ENCODE measurements at regions not wholly inside any gene's neighbourhood (a gene's known extent, or its start where the extent isn't known, plus 50 kb on each side); places are given as distances from the start of the nearest gene placed in this dataset.

DNA sequence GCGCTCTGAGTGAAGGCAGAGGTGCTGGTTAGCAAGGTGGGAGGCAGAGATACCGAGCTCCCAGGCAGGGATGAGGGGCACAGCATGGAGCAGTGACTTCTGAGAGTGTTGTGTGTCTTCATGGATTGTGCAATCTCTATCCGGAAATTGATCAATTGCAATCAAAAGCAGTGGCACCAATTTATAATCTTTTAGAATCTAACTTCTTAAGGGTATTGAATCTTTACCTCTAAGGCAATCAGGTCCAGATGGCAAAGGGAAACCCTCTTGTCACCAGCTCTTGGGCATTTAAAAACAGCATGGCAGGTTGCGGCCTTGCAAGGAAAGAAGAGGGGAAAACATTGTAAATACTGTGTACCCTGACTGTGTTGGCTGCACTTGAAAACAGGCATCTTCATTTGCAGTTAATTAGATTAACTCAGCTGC, 58.0 kb upstream of the MRTFB start (continued):
- TF ChIP-seq, protein P1, sequence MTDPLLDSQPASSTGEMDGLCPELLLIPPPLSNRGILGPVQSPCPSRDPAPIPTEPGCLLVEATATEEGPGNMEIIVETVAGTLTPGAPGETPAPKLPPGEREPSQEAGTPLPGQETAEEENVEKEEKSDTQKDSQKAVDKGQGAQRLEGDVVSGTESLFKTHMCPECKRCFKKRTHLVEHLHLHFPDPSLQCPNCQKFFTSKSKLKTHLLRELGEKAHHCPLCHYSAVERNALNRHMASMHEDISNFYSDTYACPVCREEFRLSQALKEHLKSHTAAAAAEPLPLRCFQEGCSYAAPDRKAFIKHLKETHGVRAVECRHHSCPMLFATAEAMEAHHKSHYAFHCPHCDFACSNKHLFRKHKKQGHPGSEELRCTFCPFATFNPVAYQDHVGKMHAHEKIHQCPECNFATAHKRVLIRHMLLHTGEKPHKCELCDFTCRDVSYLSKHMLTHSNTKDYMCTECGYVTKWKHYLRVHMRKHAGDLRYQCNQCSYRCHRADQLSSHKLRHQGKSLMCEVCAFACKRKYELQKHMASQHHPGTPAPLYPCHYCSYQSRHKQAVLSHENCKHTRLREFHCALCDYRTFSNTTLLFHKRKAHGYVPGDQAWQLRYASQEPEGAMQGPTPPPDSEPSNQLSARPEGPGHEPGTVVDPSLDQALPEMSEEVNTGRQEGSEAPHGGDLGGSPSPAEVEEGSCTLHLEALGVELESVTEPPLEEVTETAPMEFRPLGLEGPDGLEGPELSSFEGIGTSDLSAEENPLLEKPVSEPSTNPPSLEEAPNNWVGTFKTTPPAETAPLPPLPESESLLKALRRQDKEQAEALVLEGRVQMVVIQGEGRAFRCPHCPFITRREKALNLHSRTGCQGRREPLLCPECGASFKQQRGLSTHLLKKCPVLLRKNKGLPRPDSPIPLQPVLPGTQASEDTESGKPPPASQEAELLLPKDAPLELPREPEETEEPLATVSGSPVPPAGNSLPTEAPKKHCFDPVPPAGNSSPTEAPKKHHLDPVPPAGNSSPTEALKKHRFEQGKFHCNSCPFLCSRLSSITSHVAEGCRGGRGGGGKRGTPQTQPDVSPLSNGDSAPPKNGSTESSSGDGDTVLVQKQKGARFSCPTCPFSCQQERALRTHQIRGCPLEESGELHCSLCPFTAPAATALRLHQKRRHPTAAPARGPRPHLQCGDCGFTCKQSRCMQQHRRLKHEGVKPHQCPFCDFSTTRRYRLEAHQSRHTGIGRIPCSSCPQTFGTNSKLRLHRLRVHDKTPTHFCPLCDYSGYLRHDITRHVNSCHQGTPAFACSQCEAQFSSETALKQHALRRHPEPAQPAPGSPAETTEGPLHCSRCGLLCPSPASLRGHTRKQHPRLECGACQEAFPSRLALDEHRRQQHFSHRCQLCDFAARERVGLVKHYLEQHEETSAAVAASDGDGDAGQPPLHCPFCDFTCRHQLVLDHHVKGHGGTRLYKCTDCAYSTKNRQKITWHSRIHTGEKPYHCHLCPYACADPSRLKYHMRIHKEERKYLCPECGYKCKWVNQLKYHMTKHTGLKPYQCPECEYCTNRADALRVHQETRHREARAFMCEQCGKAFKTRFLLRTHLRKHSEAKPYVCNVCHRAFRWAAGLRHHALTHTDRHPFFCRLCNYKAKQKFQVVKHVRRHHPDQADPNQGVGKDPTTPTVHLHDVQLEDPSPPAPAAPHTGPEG (CRISPR knock-in tag; IDR thresholded peaks at IDR 0.05): 0 out of 2 replicates have a peak, but pooled peaks have one; percentile 37
- TF ChIP-seq CEBPB (IDR thresholded peaks at IDR 0.05; ENCODE audit: borderline replicate concordance, low read depth, low read length) (peak; percentile 95), RBM22 (optimal IDR thresholded peaks at IDR 0.05; ENCODE audit: low read length) (no peak), ZSCAN29 (CRISPR knock-in tag; conservative IDR thresholded peaks at IDR 0.05) (0 out of 2 replicates have a peak, but pooled peaks have one; percentile 38), ZNF263 (CRISPR knock-in tag; IDR thresholded peaks at IDR 0.05) (peak; percentile 57; the same call in 1 of the 2 replicates), FOXJ3 (CRISPR knock-in tag; IDR thresholded peaks at IDR 0.05; ENCODE audit: borderline replicate concordance) (0 out of 2 replicates have a peak, but pooled peaks have one; percentile 16)
